GM19395 (cell line): ENCODE measurements at regions not wholly inside any gene's neighbourhood (a gene's known extent, or its start where the extent isn't known, plus 50 kb on each side); places are given as distances from the start of the nearest gene placed in this dataset.
"Not testable (repeated sequence)": the region's sequence is repeated elsewhere in the genome, so short reads cannot be mapped to it uniquely, and the experiment has no call there.

Experiments used
- ATAC-seq: cut with Tn5 transposase; IDR thresholded peaks from one replicate; pipeline ENCODE4 v1.9.1; 2021; ENCODE audit warnings: mild to moderate bottlenecking, moderate library complexity; ENCODE audit not compliant: unreplicated experiment

DNA sequence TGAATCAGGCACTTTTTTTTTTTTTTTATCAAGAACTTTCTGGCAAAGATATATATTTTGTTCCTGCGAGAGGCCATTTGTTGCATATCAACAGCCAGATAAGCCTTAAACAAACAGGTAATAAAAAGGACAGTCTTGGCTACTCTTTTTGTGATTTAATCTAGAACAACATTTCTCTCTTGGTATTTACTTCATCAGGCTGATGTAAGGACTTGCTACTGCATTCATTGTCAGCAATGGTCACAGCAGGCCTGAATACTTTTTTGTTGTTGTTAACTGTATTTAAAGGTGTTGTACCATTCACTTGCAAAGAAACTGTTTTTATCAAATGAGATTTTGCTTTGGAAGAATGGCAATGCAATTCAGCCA is 683.8 kb downstream of the IRS1 start:
- ATAC-seq, result no peak

DNA sequence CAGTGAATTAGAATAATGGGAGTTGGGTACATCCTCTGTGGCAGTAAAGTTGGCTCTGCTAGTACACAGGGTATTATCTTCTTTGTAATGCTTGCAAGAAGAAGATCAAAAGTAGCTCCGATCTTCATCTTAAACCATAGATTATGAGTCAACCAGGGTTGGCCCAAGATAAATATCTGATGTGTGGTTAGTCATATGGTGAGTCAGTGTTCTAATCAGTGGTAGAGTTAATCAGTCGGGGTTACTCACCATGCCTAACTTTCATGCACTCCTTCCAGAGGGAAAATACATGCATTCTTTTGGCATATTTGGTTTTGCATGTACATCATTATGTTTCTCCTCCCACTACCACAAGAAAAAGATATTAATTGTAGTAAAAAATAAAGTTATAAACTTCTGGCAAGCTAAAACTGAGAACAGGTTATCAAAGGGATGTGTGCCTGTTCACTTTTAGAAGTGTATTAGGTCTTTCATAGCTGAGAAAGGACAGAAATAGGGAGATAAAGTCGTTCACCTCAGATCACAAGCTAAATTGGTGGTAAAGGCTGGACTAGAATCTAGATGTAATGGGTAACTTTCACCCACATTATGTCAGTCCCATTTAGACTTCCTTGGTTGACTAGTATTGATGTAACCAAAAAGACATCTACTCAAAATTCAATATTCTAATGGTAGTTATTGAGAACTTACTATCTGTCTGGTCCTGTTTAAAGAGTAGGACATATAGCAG is 684.4 kb downstream of the IRS1 start:
- ATAC-seq, result no peak

DNA sequence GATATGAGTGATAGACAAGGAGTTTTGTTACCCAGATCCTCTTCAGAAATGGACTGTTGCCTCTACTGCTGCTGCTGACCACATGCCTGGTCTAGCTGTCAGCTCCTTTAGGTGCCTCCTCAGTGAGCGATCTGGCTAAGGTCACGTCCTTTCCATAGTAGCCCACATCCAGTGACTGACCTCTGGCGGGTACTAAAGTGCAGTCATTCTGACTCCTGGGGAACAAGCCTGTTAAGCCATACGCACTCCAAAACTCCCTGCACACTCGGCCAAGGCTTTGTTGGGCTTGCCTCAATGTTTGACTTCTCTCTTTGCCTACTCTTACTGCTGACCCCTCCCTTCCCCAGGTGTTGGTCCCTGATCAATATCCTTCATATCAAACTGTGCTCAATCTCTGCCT is 685.2 kb downstream of the IRS1 start:
- ATAC-seq, result no peak

- no peak for ATAC-seq
Measured at GRCh38 chr2:226098861-226099745, 699.6 kb downstream of the NYAP2 start.

DNA sequence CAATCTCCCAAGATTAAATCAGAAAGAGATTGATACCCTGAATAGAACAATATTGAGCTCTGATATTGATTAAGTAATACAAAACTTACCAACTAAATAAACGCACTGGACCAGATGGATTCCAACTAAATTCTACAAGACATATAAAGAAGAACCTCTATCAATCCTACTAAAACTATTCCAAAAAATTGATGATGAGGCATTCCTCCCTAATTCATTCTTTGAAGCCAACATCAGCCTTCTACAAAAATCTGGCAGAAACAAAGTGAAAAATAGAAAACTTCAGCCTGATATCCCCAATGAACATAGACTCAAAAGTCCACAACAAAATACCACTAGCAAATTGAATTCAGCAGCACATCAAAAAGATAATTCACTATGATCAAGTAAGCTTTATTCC is 695.5 kb downstream of the NYAP2 start:
- ATAC-seq, result no peak

GRCh38 chr2:226093364-226093763 is 693.9 kb downstream of the NYAP2 start:
- no peak for ATAC-seq

DNA sequence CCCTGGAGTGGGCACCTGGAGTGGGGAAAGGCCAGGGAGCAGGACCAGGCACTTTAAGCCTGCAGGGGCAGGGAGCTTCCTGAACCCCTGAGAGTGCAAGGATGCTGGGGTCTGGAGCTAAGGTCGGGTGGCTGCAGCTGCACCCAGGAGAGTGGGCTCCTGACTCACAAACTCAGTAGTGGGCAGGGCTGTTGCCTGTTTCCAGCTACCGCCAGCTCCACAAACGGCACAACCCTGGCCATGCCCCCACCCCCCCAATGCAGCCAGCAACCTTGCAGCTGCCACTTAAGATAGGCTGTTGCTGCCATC is 688.8 kb downstream of the NYAP2 start:
- no peak for ATAC-seq

DNA sequence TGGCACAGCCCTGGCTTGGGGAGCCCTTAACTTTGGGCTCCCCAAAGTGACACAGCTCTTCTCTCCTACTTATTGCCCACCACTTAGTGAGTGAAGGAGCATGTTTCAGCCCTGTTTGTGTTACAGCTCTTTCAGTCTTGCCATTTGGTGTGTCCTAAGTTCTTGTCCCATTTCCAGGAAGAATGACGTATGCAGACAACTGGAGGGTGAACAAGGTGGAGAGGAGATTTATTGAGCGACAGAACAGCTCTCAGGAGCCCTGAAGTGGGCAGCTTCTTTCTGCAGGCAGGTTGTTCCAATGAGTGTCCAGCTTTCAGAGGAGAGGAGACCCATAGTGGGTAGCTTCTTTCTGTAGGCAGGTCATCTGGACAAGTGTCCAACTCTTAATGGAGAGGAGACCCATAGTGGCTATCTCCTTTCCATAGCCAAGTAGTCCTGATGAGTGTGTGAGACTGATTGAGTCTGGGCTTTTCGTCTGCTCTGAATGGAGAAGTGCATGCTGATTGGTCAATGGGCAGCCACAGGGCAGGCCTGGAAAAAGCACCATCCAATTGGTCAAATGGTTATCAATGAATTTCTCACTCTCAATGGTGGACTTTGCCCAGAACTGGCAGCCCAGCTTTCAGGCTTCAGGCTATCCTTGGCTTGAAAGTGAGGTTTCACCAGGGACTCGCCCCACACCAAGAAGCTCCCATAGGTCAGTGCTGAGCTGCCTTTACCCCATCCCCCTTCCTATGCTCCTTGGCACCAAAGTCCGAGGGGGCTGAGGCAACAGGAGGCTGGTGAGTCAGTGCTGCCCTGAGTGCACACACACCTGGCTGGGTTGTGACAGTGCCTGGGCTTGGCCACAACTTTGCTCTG is 688.2 kb downstream of the NYAP2 start:
- ATAC-seq, result no peak

DNA sequence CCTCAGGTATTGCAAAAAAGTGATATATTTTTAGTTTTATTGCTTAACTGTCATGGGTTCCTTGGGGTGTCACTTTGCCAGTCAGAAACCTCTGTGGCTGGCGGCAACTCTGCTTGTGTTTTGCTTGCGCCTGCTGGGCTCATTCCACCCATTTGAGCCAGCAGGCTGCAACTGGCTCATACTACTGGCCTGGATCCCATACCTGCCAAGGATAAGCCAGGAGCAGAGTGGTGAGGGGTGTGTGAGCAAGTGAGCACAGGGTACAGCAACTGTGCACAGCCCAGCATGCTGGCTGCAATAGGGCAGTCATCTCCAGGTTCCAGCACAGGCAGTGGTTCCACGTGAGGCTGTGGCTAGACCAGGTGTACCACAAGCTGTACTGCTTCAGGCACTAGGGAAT is 687.5 kb downstream of the NYAP2 start:
- no peak for ATAC-seq

DNA sequence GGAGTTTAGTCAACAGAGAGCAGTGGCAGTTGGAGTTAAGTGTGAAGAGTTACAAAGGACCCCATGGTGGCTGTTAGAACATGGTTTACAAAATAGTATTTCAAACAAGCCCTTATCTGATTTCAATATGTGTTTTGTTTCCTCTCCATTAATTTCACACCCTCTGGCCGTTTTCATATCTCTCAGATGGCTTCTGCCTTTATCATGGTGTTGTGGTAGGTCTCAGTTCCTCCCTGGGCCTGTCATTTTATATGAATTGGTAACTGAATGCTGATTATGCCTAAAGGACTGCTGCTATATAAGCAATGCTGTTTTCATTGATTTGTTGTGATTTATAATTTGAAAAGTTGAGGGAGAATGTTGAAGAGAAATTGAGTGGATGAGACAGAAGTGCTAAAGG is 686.7 kb downstream of the NYAP2 start:
- ATAC-seq, result no peak

GRCh38 chr2:226085425-226085824 is 685.9 kb downstream of the NYAP2 start:
- not testable (repeated sequence) for ATAC-seq

DNA sequence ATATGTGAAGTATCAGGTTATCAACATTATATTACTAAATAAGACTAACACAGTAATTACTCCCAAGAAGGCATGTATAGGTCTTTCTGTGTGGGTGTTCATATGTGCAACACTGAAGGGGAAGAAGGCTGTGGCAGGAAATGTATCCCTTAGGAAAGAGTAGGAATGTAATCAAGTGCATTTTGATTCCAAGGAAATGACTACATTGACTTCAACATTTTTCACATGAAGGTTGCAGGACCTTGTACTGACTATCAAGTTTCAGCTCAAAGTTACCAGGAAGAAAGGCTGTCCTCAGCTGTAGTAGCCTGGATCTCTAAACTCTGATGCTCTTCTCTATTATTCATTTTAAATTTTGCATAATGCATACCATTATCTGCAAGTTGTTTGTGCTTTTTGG is 680.8 kb downstream of the NYAP2 start:
- no peak for ATAC-seq

DNA sequence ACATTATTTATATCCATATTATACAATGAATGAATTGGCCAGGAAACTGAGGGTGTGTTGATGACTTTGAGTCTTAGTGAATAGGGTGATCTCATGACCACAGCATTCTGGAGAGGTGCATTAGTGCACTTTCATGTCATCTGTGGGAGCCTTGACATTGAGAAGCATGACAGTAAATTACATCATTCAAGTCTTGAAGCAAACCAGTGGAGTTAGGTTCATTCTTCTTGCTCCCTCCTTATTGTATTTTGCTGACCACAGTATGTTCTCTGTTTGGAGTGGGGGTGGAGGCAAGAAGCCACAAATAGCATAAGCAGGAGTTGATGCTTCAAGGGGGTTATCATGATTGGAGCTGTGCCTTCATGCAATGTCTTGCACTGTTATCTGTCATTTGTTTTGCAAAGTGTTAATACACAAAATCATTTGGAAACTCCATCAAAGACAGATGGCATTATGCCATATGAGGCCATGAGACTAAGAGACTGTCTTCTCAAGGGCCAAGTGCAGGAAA is 680.2 kb downstream of the NYAP2 start:
- ATAC-seq, result no peak

DNA sequence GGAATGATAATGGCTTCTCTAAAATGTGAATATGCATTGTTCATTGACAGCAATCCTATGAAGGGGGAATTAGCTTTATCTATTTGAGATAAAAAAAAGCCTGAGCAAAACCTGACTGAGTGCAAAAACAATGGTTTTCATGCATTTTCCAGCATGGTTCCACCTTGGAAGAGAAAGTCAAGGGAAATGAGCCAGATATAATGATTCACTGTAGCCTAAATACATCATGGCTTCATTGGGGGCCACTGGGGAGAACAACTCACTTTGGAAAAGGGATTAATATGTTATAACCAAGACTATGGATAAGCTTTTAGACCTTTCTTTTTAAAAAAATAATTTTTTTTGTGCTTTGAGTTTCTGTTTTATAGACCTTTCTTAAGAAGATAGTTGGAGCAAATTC is 679.7 kb downstream of the NYAP2 start:
- ATAC-seq, result no peak

DNA sequence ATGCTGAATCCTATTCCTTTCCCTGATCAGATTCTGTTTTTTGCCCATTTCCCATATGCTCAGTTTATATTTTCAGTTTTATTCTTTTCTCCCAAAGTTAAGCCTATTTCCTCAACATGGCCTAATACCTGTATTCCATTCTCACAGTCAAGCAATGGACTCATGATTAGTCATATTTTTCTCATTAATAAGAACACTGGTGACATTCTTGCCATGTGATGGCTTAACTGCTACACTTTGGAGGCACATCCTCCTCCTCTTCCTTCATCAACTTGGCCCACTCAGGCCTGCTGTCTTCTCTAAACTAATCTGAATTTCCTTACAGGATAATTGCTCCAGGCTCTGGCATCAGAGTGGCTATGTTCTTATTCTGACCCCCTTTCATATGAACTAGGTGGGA is 679.2 kb downstream of the NYAP2 start:
- no peak for ATAC-seq

GRCh38 chr2:226077841-226078240 is 678.3 kb downstream of the NYAP2 start:
- ATAC-seq, result no peak

- no peak for ATAC-seq
Measured at GRCh38 chr2:226077031-226077430, 677.5 kb downstream of the NYAP2 start.

- ATAC-seq, result no peak
Measured at GRCh38 chr2:226076529-226076928, 677.0 kb downstream of the NYAP2 start.

DNA sequence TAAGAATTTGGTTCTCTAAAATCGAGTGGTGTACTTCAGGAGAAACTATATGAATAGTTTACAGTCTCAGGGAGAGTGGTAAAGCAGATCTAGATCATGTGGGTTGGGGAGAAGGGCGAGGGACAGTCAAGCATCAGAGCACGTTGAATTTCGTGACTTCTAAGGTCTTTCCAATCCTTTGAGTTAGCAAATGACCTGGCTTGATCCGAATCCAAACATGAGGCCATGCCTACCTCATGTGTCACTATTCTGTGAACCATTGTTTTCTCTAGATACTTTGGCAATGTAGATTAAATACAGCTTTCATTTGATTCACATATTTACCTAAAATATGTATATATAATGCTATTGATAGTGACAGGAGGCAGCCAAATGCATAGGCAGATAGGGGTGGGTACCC is 674.9 kb downstream of the NYAP2 start:
- ATAC-seq, result no peak

- ATAC-seq, result no peak
Measured at GRCh38 chr2:226073496-226074160, 674.1 kb downstream of the NYAP2 start.

GRCh38 chr2:226066873-226067272 is 667.4 kb downstream of the NYAP2 start:
- no peak for ATAC-seq
